ENCODE measurements at regions not wholly inside any gene's neighbourhood (a gene's known extent, or its start where the extent isn't known, plus 50 kb on each side); places are given as distances from the start of the nearest gene placed in this dataset.
A peak's percentile ranks its signal among the peaks of the same experiment; 100 is the strongest.

GRCh38 chr4:164207460-164207859, 546.5 kb upstream of the SMIM31 start:
- WGBS (ENCODE audit: extremely low coverage, insufficient read length, low lambda C conversion rate): no CpG with 5 or more reads among the region's 5 CpGs
- DNase-seq: no peak
- TF ChIP-seq CTCF (conservative IDR thresholded peaks at IDR 0.05): no peak

More at GRCh38 chr4:164207460-164207859, 546.5 kb upstream of the SMIM31 start:
- no peaks in the 10 kb centered on the region for H3K36me3 Mint-ChIP-seq (ENCODE audit: insufficient read depth in 1 of 3, low read depth in 3 of 3)
- Histone ChIP-seq H3K18ac (ENCODE audit: insufficient read length, low read depth, low read length) (no peak overlapping the region), H4K91ac (ENCODE audit: insufficient read length, low read depth, low read length) (no peak overlapping the region), H2BK5ac (ENCODE audit: insufficient read length, low read length) (no peak overlapping the region), H3K4me1 (ENCODE audit: insufficient read depth, low read length) (no peaks in the 10 kb centered on the region; the same call in 1 of the 2 replicates), H3K9me3 (ENCODE audit: control insufficient read depth, low read depth, low read length) (no peaks in the 10 kb centered on the region), H3K79me2 (ENCODE audit: insufficient read depth, low read length) (no peaks in the 10 kb centered on the region), H2BK120ac (ENCODE audit: low read depth, low read length, poor library complexity, severe bottlenecking) (no peak overlapping the region), H3K9ac (ENCODE audit: extremely low read depth, insufficient read length, low read length) (no peak overlapping the region), H3K27ac (ENCODE audit: insufficient read length, low read depth, low read length) (no peak overlapping the region), H2BK12ac (ENCODE audit: insufficient read length, low read depth, low read length) (no peak overlapping the region), H2AFZ (ENCODE audit: low read length) (no peak overlapping the region), H3K4me2 (ENCODE audit: insufficient read depth, insufficient read length, low read length) (no peak overlapping the region), H4K5ac (ENCODE audit: insufficient read length, low read depth, low read length) (no peak overlapping the region), H3K23ac (ENCODE audit: insufficient read length, low read depth, low read length) (no peak overlapping the region), H3K56ac (ENCODE audit: insufficient read length, low read depth, low read length) (no peak overlapping the region), H3K23me2 (ENCODE audit: insufficient read length, low read depth, low read length, poor library complexity, severe bottlenecking) (no peaks in the 10 kb centered on the region), H2AK5ac (ENCODE audit: insufficient read length, low read length) (no peak overlapping the region), H3T11ph (ENCODE audit: low read length) (no peak overlapping the region), H4K8ac (replicated peaks; ENCODE audit: insufficient read length, low read depth, low read length) (no peak overlapping the region), H4K20me1 (ENCODE audit: control insufficient read depth, insufficient read depth, insufficient read length) (no peaks in the 10 kb centered on the region), H3K14ac (ENCODE audit: insufficient read depth, low read length) (no peak overlapping the region), H3K27me3 (ENCODE audit: insufficient read depth, low read length) (no peaks in the 10 kb centered on the region), H2BK20ac (ENCODE audit: low read depth, low read length, poor library complexity, severe bottlenecking) (no peak overlapping the region), H3K79me1 (ENCODE audit: insufficient read depth, low read depth, low read length, poor library complexity, severe bottlenecking) (no peaks in the 10 kb centered on the region), H2BK15ac (ENCODE audit: low read depth, low read length) (no peak overlapping the region), H3K4ac (ENCODE audit: low read depth, low read length) (no peak overlapping the region)
- no peaks in the 10 kb centered on the region for H3K27me3 Mint-ChIP-seq (ENCODE audit: low read depth)
- no peak overlapping the region; a peak in 1 of 5 replicates for H3K4me3 Mint-ChIP-seq
- H3K27ac Mint-ChIP-seq: peak overlapping the region; percentile 20 to 91 (median 90); a peak in 4 of 7 replicates
- H3K9me3 Mint-ChIP-seq: no peaks in the 10 kb centered on the region
- peaks cover 18 to 24% of the 10 kb centered on the region in 2 experiments for H3K4me1 Mint-ChIP-seq
